NCI-H446 (cell line): ENCODE measurements at regions not wholly inside any gene's neighbourhood (a gene's known extent, or its start where the extent isn't known, plus 50 kb on each side); places are given as distances from the start of the nearest gene placed in this dataset.
"Not testable (repeated sequence)": the region's sequence is repeated elsewhere in the genome, so short reads cannot be mapped to it uniquely, and the experiment has no call there.

ENCODE experiments used
- DNase-seq, 2 experiments: peaks; one replicate each; lab custom pipeline; 2025; lab: John Stamatoyannopoulos, UW

- no peak for DNase-seq
Measured at GRCh38 chr12:13562915-13563742, 366.6 kb downstream of the EMP1 start.

DNA sequence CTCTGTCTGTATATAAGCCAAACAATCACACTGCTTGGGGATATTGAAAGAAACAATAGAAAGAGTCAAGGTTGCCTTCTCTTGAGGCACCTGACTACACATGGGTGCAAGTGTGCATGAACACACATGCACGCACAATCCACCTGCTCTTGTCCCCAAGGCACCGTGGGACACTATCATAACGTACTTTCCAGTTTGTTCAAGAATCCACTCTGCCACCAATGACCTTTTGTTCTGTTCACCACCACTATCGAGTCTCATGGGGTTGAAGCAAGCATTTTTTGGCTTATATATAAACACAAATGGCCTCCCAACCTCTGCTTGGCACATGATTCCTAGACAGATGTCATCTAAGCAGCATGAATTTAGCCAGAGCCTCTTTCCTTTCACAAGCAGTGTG lies 365.4 kb downstream of the EMP1 start:
- no peak for DNase-seq

DNA sequence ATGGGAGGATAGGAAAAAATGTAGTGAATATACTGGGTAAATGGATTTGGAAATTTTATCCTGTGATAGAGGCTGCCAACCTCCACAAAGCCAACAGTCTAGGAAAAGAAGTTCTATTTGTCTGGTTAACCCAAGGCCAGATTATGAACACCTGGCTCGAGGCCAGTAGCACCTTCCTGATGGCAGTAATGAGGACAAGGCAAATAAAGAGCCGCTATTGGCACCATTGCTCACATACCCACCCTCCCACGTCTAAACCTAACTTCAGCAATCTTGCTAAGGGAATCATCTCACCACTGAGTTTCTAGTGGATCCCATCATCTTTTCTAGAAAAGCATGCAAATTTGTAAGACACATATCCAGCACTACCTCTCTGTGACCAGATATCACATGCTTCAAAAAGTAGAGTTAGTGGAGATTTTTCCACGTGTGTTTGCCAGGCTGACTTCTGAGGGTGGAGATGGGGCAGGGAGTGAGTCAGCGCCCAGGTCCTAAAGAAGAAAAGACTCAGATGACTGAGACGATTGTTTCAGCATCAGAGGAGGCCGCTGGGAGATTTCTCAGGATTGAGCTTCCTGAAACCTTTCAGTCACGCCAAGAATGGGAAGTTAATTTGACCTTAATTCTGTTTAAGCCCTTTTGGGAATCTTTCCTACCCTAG lies 362.9 kb downstream of the EMP1 start:
- DNase-seq = peak in 1 of 2 experiments; percentile 34

- no peak for DNase-seq
Measured at GRCh38 chr12:13552830-13553229, 356.3 kb downstream of the EMP1 start.

GRCh38 chr12:13547283-13547682 lies 350.8 kb downstream of the EMP1 start:
- DNase-seq = no peak

DNA sequence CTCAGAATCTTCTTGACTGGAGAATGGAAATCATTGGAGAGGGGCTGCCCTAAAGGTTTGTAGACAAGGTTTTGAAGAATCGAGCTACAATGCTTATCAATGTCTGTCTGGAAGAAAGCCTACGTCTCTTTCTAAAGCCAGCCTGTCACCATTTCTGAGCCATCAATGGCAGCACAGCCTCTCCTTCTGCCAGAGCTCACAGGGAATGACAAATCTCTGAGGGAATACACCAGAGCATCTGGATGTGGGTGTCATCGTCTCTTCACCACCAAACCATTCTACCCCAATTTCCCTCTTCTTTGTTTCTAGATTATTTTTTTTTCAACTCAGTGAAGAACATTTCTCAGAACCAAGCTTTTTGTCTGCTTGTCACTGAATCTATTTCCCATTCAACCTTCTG lies 349.7 kb downstream of the EMP1 start:
- DNase-seq = no peak

GRCh38 chr12:13539051-13539450 lies 342.5 kb downstream of the EMP1 start:
- peak in 1 of 2 experiments; percentile 1 for DNase-seq

DNA sequence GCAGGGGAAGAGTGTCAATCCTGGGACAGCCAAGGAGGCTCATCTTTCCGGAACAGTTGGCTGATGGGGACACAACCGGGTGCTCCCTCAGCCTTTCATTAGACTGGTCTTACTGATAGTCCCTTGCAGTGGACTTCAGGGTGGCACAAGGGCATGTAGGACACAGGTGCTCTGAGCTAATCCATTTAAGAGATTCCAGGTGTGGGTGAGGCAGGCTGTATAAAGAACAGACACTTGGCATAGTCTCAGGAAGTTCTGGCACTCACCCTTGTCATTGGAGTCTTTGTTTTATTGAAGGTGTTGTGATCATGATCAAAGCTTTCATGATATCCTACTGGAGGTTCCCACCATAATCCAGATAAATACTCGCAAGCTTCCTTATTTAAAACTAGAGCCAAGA lies 341.6 kb downstream of the EMP1 start:
- DNase-seq = no peak

GRCh38 chr12:13537623-13538022 lies 341.1 kb downstream of the EMP1 start:
- no peak for DNase-seq

DNA sequence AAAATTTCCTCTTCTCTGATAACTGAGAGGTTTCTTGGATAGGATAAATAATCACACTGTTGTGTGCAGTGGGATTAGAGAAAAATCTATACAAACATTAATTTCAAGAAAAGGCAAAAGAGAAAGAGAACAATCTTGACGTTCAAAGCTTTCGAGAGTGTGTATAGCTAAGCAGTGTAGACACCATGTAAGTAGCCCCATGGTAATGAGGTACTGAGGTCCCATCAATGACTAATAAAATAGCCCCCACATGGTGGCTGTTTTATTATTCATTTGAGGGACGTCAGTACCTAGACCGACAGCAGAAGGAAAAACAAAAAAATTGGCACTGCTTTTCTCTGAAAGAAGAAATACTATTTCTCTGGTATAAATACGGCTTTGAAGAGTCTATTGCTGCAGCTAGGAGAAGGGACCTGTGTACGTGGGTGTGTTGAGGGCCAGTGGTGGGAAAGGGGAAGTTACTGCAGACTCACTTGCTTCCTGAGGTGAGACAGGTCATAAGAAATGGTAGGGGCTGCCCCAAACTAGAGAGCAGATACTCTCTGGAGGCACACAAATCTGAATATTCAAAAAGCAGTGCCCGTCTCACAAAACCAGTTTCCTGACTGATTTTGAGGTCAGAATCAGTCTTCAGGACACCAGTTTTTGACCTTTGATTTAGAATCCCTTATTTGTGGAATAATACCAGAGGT lies 339.8 kb downstream of the EMP1 start:
- no peak for DNase-seq

- DNase-seq = peak; percentile 70 to 80
Measured at GRCh38 chr12:13534645-13535398, 338.3 kb downstream of the EMP1 start.

- DNase-seq = no peak
Measured at GRCh38 chr12:13534242-13534641, 337.7 kb downstream of the EMP1 start.

GRCh38 chr12:13530966-13531365 lies 334.4 kb downstream of the EMP1 start:
- no peak for DNase-seq

DNA sequence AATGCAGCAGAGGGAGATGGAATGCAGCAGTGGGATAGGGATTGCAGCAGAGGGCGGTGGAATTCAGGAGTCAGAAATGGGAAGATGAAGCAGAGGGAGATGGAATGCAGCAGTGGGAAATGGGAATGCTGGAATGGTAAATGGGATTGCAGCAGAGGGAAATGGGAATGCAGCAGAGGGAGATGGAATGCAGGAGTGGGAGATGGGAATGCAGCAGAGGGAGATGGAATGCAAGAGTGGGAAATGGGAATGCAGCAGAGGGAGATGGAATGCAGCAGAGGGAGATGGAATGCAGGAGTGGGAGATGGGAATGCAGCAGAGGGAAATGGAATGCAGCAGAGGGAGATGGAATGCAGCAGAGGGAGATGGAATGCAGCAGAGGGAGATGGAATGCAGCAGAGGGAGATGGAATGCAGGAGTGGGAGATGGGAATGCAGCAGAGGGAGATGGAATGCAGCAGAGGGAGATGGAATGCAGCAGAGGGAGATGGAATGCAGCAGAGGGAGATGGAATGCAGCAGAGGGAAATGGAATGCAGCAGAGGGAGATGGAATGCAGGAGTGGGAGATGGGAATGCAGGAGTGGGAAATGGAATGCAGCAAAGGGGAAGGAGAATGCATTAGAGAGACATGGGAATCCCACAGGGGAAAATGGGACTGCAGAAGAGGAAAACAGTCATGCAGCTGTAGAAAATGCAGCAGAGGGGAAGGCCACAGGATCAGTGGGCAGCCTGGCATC lies 329.8 kb downstream of the EMP1 start:
- DNase-seq = not testable (repeated sequence)

DNA sequence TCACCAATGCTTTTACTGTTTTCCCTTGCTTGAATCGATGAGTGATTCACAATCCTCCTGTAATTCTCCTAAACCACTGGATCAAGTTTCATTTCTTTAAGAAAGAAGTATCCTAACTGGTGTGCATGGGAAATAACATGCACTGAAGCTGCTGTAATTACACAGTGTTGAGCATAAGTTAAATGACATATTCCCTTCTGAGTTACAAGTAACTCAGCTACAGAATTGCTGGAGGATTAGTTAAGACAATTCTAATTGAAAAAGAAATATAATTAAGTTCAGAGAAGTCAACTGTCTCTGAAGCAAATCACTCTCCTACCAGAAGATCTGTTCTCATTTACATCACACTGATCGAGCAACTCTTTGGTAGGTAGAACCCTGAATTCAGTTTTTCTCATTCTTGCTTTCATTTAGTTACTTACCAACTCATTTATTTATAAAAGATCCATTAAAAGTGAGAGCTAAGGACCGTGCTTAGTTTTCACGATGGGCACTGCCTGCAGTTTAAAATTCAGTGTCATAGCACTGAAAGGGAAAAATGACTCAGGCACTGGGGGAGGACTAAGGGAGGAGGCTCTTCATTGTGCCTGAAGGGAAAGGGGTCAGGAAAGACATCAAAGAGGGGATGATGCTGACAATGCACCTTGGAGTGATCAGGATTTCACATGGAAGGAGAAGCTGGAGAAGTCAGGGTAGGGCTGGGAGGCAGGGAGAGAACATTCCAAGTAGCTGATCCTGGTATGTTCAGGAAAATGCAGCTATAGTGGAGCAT lies 327.2 kb downstream of the EMP1 start:
- no peak for DNase-seq

DNA sequence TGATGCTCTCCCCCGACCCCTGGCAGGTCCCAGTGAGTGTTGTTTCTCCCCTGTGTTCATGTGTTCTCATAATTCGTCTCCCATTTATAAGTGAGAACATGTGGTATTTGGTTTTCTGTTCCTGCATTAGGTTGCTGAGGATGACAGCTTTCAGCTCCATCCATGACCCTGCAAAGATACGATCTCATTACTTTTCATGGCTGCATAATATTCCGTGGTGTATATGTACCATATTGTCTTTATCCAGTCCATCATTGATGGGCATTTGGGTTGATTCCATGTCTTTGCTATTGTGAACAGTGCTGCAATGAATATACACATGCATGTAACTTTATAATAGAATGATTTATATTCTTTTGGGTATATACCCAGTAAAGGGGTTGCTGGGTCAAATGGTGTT lies 321.5 kb downstream of the EMP1 start:
- DNase-seq = not testable (repeated sequence)

DNA sequence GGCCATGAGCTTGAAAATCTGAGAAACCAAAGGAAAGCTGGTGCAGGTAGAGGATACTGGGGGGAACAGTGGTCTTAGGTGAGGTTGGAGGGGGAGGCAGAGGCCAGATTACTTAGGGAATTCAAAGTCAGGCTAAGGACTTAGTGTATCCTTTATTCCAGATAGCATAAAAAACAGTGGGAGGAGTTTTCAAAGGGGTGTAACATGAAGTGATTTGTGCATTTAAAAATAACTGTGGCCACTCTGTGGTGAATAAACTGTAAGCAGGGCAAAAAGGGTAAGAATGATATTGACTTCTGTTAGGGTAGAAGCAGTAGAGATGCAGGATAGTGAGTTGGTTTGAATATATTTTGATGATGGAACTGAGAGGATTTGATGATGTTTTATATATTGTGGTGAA lies 313.2 kb downstream of the EMP1 start:
- DNase-seq = no peak

DNA sequence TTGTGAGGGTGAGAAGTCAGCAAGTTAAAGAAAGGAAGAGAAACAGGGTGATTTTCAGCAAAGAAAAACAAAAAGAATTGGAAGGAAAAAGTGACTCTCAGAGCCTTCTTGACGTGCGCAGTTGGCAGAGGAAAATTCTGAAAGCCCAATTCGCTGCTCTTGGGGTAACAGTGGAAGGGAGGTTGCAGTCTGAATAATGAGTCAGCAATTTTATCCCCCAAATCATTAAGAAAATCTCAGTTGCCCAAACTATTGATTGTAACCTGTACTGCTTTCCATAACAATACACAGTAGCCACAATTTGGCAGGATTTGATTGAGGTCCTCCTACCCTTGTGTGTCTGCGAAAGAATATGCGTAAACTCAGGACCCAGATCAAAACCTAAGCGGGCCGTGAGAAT lies 309.1 kb downstream of the EMP1 start:
- no peak for DNase-seq

DNA sequence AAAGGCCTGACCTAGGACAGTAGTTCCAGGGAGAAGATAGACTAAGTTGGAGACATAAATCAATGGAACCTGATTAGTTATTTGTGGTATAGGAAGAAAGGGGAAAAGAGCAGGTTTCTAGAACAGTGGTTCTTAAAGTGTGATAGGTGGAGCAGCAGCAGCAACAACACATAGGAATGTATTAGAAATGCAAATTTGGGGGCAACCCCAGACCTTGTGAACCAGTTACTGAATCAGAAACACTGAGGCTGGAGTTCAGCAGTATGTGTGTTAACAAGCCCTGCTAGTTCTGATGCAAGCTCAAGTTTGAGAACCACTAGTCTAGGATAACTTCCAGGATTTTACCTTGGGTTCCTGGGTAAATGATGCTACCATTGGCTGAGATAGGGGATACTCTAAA lies 308.7 kb downstream of the EMP1 start:
- DNase-seq = no peak

DNA sequence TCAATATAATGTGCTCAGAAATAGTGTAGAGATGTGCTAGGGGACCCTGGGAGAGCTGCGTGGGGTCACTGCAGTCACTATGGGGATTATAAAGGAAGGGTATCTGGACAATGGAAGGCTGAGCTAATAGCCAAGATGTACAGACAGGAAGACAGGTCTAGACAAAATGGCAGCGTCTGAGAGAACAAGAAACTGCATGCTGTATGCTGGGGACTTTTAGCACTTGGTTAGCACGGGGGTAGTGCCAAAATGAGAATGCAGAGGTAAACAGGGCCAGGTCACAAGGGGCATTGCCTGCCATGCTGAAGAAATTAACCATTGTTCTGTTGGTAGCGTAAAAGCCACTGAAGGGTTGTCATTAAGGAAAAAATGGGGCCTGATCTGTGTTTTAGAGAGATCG lies 308.2 kb downstream of the EMP1 start:
- DNase-seq = no peak

GRCh38 chr12:13504074-13504473 lies 307.5 kb downstream of the EMP1 start:
- no peak for DNase-seq
